ENCODE measurements at regions not wholly inside any gene's neighbourhood (a gene's known extent, or its start where the extent isn't known, plus 50 kb on each side); places are given as distances from the start of the nearest gene placed in this dataset.

DNA sequence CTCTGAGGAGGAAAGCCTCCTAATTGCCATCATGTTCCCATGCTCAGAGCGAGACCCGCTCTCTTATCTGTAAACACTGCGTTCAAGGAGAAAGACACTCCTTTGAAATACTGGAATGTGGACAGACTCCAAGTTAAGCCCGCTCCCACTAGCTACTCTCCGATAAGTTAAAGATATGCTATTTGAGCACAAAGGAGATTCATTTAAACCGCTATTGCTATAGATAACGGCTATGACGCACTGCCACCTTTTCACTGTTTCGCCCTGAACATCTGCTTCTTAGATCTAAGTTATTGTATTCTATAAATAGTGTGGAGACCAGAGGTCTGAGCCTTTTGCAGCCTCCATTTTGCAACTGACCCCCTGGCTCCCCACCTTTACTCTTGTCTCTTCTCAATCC is 82.3 kb downstream of the GPX5 start:
- ATAC-seq = no peak
- ChIA-PET POLR2A (no interaction called here), CTCF (interaction anchor here (1.9 to 2.5 kb wide), 2 partner anchors 8 to 27 kb away, joined by 7 to 9 read pairs; no protein-coding TSS in a partner anchor)
- H3K4me3 Mint-ChIP-seq = no peak overlapping the region
- no peak overlapping the region for H3K27ac Mint-ChIP-seq
- peaks cover 11% of the 10 kb centered on the region for H3K27me3 Mint-ChIP-seq (ENCODE audit: low read depth)
- no peaks in the 10 kb centered on the region for H3K9me3 Mint-ChIP-seq
- no peaks in the 10 kb centered on the region for H3K36me3 Mint-ChIP-seq
- TF ChIP-seq HMGA2 (CRISPR knock-in tag; IDR thresholded peaks at IDR 0.05) (no peak), GTF2I (CRISPR knock-in tag; conservative IDR thresholded peaks at IDR 0.05) (no peak), KAT7 (CRISPR knock-in tag; IDR thresholded peaks at IDR 0.05; ENCODE audit: borderline replicate concordance) (no peak), NFE2L1 (CRISPR knock-in tag; IDR thresholded peaks at IDR 0.05) (no peak), NR3C1 (CRISPR knock-in tag; conservative IDR thresholded peaks at IDR 0.05; ENCODE audit: low read depth) (no peak), ZNF671 (CRISPR knock-in tag; IDR thresholded peaks at IDR 0.05) (no peak), SMAD4 (CRISPR knock-in tag; IDR thresholded peaks at IDR 0.05) (no peak), MYBL2 (CRISPR knock-in tag; IDR thresholded peaks at IDR 0.05) (no peak), ESRRA (CRISPR knock-in tag; IDR thresholded peaks at IDR 0.05; ENCODE audit: borderline replicate concordance) (no peak), PRRX2 (CRISPR knock-in tag; IDR thresholded peaks at IDR 0.05) (no peak), ZNF423 (CRISPR knock-in tag; IDR thresholded peaks at IDR 0.05) (no peak), MXD4 (CRISPR knock-in tag; IDR thresholded peaks at IDR 0.05; ENCODE audit: borderline replicate concordance) (no peak), FOXK1 (CRISPR knock-in tag; IDR thresholded peaks at IDR 0.05) (no peak)
- TF ChIP-seq, protein P1, sequence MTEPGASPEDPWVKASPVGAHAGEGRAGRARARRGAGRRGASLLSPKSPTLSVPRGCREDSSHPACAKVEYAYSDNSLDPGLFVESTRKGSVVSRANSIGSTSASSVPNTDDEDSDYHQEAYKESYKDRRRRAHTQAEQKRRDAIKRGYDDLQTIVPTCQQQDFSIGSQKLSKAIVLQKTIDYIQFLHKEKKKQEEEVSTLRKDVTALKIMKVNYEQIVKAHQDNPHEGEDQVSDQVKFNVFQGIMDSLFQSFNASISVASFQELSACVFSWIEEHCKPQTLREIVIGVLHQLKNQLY (CRISPR knock-in tag; IDR thresholded peaks at IDR 0.05) = no peak
- TF ChIP-seq, protein P2, sequence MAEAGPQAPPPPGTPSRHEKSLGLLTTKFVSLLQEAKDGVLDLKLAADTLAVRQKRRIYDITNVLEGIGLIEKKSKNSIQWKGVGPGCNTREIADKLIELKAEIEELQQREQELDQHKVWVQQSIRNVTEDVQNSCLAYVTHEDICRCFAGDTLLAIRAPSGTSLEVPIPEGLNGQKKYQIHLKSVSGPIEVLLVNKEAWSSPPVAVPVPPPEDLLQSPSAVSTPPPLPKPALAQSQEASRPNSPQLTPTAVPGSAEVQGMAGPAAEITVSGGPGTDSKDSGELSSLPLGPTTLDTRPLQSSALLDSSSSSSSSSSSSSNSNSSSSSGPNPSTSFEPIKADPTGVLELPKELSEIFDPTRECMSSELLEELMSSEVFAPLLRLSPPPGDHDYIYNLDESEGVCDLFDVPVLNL (CRISPR knock-in tag; IDR thresholded peaks at IDR 0.05; ENCODE audit: borderline replicate concordance, low read depth) = no peak
- TF ChIP-seq, protein P3, sequence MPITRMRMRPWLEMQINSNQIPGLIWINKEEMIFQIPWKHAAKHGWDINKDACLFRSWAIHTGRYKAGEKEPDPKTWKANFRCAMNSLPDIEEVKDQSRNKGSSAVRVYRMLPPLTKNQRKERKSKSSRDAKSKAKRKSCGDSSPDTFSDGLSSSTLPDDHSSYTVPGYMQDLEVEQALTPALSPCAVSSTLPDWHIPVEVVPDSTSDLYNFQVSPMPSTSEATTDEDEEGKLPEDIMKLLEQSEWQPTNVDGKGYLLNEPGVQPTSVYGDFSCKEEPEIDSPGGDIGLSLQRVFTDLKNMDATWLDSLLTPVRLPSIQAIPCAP (CRISPR knock-in tag; IDR thresholded peaks at IDR 0.05) = no peak
- TF ChIP-seq, protein P4, sequence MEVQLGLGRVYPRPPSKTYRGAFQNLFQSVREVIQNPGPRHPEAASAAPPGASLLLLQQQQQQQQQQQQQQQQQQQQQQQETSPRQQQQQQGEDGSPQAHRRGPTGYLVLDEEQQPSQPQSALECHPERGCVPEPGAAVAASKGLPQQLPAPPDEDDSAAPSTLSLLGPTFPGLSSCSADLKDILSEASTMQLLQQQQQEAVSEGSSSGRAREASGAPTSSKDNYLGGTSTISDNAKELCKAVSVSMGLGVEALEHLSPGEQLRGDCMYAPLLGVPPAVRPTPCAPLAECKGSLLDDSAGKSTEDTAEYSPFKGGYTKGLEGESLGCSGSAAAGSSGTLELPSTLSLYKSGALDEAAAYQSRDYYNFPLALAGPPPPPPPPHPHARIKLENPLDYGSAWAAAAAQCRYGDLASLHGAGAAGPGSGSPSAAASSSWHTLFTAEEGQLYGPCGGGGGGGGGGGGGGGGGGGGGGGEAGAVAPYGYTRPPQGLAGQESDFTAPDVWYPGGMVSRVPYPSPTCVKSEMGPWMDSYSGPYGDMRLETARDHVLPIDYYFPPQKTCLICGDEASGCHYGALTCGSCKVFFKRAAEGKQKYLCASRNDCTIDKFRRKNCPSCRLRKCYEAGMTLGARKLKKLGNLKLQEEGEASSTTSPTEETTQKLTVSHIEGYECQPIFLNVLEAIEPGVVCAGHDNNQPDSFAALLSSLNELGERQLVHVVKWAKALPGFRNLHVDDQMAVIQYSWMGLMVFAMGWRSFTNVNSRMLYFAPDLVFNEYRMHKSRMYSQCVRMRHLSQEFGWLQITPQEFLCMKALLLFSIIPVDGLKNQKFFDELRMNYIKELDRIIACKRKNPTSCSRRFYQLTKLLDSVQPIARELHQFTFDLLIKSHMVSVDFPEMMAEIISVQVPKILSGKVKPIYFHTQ (CRISPR knock-in tag; IDR thresholded peaks at IDR 0.05) = no peak
- TF ChIP-seq, protein P5, sequence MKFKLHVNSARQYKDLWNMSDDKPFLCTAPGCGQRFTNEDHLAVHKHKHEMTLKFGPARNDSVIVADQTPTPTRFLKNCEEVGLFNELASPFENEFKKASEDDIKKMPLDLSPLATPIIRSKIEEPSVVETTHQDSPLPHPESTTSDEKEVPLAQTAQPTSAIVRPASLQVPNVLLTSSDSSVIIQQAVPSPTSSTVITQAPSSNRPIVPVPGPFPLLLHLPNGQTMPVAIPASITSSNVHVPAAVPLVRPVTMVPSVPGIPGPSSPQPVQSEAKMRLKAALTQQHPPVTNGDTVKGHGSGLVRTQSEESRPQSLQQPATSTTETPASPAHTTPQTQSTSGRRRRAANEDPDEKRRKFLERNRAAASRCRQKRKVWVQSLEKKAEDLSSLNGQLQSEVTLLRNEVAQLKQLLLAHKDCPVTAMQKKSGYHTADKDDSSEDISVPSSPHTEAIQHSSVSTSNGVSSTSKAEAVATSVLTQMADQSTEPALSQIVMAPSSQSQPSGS (CRISPR knock-in tag; IDR thresholded peaks at IDR 0.05; ENCODE audit: borderline replicate concordance, low read depth) = no peak
- TF ChIP-seq, protein P6, sequence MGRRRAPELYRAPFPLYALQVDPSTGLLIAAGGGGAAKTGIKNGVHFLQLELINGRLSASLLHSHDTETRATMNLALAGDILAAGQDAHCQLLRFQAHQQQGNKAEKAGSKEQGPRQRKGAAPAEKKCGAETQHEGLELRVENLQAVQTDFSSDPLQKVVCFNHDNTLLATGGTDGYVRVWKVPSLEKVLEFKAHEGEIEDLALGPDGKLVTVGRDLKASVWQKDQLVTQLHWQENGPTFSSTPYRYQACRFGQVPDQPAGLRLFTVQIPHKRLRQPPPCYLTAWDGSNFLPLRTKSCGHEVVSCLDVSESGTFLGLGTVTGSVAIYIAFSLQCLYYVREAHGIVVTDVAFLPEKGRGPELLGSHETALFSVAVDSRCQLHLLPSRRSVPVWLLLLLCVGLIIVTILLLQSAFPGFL (CRISPR knock-in tag; IDR thresholded peaks at IDR 0.05; ENCODE audit: borderline replicate concordance) = no peak
- TF ChIP-seq, protein P7, sequence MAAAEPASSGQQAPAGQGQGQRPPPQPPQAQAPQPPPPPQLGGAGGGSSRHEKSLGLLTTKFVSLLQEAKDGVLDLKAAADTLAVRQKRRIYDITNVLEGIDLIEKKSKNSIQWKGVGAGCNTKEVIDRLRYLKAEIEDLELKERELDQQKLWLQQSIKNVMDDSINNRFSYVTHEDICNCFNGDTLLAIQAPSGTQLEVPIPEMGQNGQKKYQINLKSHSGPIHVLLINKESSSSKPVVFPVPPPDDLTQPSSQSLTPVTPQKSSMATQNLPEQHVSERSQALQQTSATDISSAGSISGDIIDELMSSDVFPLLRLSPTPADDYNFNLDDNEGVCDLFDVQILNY (CRISPR knock-in tag; IDR thresholded peaks at IDR 0.05) = no peak
- no peak for DNase-seq (ENCODE audit: low spot score)
- H3K4me1 Mint-ChIP-seq = peaks cover 6% of the 10 kb centered on the region

Data from WTC11 (cell line).